ENCODE measurements at regions not wholly inside any gene's neighbourhood (a gene's known extent, or its start where the extent isn't known, plus 50 kb on each side); places are given as distances from the start of the nearest gene placed in this dataset.

DNA sequence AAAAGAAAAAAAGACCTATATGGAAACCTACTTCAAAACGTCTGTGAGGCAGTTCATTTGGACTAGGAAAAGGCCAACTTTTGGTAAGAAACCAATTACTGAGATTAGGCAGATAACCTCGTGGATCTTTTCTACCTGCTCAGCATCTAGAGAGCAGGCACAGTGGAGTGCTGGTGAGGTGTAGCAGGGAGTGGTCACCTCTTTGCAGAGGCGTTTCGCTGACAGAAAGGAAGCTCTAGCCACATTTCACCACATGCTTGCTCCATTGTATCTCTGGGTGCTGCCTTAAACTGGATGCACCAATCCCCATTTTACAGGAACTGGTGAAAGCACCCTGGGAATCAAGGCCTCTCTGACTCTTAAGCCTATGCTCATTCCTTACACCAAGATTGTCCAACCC is 360.5 kb downstream of the LIG4 start:
- DNase-seq = no peak

DNA sequence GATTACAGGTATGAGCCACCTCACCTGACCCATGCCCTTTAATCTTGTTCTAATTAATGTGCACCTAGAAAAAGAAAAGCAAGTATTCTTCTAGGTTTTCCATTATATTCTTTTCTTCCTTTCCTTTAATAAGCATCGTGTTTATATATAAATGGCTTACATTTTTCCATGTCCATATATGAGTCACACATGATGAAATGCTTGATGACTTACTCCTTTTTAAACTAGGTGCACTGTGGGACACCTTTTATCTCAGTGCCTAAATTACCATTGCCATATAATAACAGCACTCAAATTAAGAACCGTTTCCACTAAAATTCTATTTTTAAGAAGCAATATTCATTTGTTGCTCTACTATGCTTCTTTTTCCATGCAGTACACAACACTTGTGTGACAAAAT is 363.3 kb downstream of the LIG4 start:
- DNase-seq = no peak

DNA sequence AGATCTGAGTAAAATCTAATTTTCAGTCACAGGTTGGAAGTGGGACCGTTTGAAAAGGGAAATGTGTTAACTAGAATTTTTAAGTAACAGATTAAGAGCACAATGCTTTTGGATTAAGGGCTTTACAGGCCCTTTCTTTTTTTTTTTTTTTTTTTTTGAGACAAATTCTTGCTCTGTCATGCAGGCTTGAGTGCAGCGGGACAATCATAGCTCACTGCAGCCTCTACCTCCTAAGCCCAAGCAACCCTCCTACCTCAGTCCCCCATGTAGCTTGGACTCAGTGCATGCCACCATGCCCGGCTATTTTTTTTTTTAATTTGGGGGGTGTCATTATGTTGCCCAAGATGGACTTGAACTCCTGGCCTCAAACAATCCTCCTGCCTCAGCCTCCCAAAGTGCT is 363.7 kb downstream of the LIG4 start:
- no peak for DNase-seq

DNA sequence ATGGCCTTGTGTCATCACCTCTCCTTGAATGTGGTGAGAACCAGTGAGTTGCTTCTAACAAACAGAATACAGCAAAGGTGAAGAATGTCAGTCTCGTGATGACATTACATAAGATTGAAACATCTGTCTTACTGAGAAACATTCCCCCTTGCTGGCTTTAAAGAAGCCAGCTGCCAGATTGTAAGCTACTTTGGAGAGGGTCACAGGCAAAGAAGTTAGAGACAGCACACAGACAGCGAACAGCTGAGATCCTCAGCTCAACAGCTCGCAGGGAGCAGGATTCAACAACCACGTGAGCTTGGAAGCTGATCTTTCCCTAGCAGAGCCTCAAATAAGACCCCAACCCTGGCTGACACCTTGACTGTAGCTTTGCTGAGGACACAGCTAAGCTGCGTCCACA is 367.9 kb downstream of the LIG4 start:
- no peak for DNase-seq

DNA sequence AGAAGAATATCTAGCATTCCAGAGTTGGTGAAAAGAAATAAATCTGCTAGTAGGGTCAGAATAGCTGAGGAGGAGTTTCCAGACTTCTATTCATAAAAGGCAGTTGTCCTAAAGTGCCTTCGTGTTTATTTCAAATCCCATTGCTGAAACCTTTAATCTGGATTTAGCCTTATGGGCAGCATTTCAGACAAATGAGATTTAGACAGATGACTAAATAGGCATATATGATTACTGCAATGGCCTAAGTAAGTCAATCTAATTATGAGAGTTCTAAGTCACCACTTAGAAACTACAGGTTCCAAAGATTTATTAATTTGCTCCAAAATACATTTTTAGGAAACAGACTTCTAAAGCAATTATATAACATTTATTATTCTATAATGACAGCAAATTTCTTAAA is 368.7 kb downstream of the LIG4 start:
- DNase-seq = no peak

DNA sequence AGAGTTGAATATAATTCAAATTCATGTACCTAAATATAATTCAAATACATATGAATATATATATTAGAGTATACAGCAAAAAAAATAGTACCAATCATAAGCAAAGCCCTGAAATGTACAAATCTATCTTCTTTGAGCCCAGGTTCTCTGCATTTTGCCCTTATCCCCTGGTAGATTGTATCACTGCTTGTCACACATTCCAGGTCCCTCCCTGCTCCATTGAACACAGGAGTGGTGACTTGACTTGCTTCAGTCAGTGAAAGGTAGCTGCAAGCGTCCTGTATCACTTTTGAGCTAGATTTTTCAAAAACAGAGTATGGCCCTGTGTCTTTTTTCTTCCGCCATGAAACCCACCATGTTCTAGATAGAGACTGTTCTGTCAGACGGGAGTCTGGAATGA is 369.4 kb downstream of the LIG4 start:
- DNase-seq = no peak

DNA sequence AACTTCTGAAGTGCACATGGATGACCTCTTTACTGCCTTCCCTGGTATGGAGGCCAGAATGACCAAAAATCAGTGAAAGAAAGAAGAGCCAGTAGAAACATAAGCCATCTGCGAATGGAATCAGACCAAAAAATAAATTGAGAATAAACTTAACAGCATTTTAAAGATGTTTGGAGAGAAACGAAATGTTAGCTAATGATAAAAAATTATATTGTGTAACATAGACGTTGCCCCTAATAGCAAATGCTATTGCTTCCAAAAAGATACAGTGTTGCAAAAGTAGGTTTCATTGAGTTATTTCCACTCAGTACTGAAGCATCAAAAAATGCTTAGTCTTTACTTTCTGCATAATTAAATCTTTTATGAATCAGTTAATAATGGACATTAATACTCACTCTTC is 371.7 kb downstream of the LIG4 start:
- no peak for DNase-seq

DNA sequence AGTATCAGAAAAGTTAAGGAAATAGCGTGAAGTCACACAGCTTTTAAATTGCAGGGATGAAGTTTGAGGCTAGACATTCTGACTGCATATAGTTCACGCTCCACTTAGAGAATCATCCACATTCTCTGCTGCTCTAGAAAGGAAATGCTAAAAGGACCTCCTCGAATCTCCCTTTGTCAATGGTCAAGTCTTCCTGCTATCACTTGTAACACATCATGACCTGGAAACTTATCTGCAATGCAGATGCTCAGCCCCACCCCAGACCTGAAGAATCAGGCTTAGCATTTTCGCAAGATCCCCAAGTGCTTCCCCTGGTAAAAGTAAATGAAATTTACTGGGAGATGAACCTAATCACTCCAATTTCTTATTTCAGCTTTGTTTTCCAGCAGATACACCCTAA is 372.1 kb downstream of the LIG4 start:
- DNase-seq = no peak

DNA sequence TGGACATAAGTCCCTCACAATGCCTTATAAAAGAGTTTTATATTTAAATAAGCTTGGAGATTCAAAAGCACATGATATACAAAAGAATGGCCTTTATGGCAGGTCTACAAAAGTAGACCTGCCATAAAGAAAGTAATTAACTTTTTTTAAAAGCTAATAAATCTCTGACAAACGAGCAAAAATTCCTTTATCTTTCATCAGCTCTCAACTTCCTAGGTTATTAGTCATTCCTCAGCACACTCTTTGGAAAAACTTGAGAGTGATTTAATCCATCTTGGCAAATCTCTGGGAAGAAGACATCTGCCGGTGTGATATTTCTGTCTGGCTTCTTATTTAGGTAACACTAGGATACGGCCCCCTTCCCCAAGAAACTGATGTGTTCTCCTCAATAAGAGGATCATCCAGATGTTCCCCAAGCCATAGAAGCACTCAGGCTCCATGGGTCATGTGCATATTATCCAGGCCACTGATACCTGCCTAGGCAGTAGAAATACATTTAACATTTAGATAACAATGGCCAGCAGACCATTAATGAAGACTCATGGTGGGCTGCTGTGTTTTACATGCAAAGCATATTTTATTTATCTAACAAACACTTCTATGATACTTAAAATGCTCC is 372.7 kb downstream of the LIG4 start:
- DNase-seq = no peak

DNA sequence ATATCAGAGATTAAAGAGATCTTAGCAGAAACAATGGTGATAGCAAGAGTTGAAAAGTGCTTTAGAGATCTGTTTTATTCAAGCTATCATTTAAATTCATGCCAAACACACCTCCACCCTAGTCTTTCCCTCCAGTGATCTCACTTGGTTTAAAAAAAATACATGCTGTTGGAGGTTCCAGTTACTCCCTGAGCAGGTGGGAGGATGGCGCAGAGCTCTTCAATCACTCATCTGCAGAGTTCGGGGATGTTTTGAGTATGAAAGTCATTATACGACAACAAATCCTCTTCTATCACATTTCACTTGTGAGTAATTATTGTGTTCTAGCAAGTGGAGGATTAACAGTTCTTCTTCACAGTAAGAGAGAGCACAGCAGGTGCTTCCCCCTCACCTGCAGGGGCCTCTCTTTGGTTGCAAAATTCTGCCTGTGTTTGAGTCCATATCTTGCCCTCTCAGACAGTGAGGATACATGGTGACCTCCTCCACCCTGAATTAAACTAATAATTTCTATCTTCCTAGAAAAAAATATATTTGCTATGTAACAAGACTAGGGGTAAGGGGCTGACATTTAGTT is 376.7 kb downstream of the LIG4 start:
- no peak for DNase-seq

DNA sequence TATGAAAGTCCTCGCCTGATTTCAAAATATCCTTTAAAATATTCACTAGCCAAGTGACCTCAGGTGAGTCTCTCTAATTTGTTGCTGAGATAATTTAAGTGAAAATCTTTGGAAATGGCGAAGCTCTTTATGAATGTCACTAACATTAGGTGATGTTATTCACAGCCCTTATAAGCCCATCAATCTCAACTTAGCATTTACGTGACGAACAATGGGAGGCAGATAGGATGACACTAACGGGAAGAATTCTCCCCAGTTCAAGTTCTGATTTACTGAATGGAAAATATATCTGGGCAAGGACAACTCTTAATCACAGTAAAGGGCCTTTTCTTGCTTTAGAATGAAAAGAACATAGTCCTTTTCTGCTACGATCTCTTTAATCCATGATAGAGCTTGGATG is 378.7 kb downstream of the LIG4 start:
- DNase-seq = no peak

DNA sequence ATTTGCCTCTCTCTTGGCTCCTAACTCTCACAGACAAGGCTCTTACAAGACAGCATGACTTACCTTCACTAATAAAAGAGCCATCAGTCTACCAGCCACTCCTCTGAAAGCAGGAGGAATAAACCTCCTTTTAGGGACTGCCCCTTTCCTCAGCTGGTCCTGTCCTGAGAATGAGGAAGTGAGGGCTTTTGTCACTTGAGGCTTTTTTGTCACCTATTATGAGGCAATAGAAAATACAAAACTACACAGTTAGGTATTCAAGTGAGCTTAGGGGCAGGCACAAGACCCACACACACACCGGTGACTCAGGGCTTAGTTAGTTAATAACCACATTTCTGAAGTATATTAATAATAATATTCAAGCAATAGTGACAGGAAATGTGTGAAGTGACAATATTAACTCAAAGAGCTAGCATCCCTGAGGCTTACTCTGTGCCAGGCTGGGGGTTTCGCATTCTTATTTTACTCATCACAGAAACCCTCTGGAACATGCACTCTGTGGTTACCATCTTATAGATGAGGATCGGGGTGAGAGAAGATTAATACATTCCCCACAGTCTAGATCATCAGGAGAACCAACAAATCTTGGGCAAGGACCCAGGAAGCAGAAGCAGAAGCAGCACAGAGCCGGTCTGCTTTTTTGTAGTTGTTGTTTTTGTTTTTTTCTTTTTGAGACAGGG is 379.9 kb downstream of the LIG4 start:
- no peak for DNase-seq

DNA sequence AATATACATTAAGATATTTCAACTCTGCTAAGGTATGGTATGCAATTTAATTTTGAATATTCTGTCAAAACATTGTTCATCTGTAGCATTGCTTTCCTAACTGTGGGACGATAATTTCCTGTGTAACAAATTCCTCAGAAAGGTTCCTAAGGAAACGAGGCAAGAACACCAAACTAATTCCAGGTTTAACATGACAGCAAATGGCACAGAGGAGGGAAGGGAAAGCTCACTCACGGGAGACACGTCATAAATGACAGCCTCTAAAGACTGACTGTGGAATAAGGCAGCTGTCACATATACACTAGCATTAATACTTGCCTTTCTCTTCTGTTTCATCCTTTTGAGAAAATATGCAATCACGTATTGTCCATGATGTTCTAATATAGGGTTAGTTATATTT is 380.6 kb downstream of the LIG4 start:
- no peak for DNase-seq

DNA sequence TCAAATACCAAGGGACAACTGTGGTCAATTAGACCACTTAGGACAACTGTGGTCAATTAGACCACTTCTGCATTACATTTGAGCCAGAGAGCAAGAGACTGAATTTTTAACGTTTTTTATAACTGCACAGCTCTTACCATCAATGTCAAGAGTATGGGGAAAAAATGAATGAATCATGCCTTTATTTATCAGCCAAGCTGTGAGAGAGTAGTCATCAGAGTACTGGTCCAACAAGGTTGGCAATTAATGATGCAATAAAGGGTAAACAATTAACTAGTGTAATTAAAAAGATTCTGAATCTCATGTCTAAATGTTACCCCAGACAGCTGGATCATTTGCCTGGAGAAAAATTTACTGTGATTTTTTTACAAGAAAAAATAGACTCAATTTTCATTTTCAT is 381.1 kb downstream of the LIG4 start:
- no peak for DNase-seq

DNA sequence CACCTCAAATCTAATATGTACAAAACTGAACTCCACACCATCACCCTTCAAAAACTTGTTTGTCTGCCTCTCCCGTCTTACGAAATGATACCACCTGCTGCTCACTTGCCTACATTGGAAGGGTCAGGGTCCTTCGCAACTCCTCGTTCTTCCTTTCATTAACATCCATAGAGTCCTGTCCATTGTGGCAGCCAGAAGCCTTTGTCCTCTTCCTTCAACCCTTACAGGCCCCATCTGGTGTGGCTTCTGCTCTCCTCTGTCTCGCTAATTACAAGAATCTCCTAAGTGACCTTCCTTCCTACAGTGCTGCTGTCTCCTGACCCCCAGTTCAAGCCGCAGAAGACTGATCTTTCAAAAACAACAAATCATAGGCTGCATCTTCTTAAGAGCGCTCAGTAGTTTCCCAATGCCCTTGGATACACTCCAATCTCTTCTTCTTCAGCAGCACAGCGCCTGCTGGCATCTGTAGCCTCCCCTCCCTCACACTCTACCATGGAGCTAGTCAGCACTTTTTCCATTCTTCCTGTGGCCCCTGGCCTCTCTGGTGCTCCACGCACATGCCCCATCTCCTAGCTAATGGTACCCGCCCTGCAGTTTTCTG is 382.7 kb downstream of the LIG4 start:
- no peak for DNase-seq

DNA sequence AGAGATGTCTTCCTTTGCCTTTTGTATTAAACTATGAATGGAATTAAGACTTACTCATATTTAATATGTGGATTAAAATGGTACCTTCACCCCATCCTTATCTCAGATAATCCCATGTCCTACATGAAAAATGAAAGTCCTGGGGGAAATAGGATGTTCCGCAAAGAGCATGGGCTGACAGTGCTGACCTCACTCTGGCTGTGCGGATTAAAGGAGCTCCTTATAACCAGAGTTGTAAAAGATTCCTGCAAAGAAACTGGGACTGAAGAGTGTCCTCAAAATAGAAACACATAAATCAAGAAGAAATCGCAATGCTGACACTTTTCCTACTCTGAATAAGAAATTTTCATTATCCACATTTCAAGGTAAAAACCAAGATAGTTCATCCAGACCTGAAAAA is 384.5 kb downstream of the LIG4 start:
- no peak for DNase-seq

DNA sequence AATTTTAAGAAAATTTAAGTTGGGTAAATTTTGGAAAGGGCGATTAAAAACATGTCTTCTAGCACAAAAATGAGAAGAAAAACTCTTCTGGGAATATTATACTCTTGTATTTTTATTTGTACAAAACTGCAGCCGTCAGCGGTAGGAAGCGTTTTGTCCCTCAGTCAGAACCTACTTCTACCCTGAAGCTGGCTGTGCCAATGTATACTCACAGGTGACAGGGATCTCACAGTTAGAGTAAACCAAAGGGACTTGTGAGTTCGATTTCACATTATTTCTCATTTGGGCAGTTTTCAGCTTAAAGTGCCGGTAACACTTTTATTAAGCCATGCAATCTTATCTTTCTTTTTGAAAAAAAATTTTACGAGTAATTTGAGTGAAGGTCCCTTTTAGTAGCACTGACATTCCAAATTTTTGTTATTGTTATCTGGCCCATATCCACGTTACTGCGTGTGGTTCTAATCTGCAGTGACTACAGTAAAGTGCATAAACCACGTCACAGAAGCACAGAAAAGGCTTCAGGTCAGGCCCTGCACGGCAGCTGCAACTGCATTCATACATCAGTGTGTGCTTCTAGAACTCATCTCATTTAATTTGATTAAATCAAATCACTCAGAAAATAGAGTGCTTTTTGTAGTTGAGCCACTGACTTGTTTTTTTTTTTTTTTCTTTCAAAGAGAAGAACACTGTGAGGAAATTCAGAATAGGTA is 387.3 kb downstream of the LIG4 start:
- no peak for DNase-seq

DNA sequence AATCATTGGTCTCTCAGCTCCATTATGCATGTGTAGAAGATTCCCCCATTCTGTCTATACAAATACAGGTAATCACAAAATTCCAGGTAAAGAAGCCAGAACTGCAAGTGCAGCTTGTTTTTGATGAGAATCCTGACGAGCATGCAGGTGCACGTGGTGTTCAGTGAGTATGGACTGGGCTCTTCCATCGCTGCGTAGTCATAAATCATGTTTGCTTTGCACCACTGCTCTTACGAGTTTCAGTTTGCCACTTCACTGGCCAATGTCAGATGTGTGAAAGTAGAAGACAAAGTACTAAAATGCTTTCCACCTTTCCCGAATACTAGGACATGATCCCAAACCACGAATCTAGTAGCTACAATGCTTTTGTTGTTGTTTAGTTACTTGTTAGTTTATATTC is 390.7 kb downstream of the LIG4 start:
- no peak for DNase-seq

DNA sequence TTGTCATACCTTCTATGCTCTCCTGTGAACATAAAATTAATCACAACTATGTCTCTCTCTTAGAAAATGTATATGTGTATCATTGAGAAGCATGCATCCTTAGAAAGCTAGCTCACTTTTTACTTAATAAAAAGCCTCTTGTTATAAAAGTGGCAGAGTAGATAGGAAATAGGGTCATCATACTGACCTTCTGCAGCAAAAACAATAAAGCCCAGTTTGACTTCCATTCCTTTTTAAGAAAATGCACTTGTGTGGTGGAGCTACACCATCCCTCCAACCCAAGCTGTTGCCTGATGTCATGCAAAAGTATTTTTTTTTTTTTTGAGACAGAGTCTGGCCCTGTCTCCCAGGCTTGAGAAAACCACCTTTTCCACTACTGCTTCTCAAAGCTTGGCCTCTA is 393.3 kb downstream of the LIG4 start:
- DNase-seq = no peak

DNA sequence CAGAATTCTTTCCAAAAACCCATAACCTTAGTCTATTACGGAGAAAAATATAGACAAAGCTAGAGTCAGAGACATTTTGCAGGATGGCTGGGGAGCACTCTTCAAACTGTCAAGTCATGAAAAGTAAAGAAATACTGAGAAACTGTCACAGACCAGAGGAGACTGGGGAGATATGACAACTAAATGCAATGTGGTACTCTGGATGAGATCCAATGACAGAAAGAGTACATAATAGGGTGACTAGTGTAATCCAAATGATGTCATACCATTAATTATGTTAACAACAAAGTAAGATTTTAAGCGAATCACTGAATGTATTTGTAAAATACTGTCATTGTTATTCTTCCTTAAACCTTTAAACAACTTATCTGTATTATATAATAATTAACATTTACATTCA is 393.8 kb downstream of the LIG4 start:
- no peak for DNase-seq

DNA sequence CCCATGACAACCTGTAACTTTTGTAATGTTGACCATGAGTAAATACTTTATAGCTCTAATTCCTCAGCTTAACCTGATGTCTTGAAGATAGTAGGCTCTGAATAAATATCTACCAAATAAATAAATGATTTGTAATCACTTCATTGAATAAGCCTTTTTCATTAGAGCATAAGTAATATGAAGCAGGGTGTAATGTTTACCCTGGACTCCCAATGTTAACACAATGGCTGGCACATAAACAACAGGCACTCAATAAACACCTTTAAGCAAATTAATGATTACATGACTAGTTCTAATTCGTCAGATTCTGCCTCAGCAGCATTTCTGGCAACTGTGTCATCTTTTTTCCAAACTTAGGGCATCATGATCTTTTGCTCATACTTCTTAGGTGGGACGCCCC is 396.3 kb downstream of the LIG4 start:
- no peak for DNase-seq

DNA sequence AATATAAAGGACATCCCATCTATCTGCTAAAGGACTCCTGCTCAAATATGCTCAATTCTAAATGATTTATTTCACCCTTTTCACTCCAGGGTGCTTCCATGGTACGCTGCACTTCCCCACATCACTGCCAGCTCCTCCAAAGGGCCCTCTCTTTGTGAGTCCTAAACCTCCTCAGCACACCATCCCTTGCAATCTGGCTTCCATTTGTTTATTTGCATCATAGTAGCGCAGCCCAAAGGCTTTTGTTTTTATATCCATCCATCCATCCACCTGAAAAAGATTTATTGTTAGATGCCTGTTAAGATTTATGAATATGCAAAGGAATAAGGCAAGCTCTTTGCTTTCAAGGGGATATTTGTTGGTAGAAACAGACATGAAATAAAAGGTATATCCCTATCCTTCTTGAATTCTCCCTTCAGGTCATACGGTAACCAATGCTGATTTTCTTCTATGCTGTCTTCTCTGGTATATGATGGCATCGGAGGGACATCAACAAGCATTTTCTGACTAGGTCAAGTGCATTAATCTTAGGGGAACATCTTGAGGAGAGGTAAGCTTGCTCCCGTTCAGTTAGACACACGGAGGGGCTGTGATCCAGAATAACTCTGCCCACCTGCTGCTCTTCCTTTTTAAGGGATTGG is 397.6 kb downstream of the LIG4 start:
- no peak for DNase-seq

DNA sequence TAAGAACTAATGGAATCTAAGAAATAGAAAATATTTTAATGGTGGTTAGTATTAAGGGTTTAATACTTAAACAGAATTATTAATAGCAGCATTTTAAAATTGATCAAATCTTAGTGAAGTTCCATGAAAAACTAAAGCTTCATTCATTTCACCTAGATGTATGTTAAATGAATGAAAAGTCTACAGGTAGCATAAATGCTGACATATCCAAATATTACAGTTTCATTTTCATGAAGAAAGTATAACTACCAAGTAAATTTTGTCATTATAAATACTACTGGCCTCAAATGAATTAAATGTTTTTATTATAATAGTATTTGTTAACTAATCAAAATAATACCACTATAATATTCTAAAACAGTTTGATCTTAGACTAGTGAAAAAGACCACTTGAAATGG is 403.3 kb downstream of the LIG4 start:
- no peak for DNase-seq
